Activated T-cell treated with anti-CD3 and anti-CD28 coated beads, Interleukin-2, amount 50 U/mL, for 1 hour (primary cell): ENCODE measurements at regions not wholly inside any gene's neighbourhood (a gene's known extent, or its start where the extent isn't known, plus 50 kb on each side); places are given as distances from the start of the nearest gene placed in this dataset.
"Not testable (repeated sequence)": the region's sequence is repeated elsewhere in the genome, so short reads cannot be mapped to it uniquely, and the experiment has no call there.

Experiments
- DNase-seq: peaks from one replicate; pipeline ENCODE4 v3.0.0-alpha.2; 2020

DNA sequence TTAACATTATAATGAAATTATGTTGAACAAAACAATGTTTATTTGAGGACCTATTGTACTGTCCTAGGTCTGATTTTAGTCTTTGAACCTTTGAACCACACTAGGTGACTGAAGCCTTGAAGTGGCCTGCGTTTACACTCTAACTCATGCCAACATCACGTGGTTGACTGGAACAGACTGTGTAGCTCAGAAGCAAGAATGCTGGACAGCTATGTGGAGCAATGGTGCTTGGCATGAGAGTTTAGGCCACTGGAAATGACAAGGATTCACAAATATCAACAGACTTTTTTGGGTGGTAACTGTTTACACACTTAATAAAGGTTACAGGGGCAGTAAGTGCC, 391.5 kb downstream of the RAP2B start:
- no peak for DNase-seq

DNA sequence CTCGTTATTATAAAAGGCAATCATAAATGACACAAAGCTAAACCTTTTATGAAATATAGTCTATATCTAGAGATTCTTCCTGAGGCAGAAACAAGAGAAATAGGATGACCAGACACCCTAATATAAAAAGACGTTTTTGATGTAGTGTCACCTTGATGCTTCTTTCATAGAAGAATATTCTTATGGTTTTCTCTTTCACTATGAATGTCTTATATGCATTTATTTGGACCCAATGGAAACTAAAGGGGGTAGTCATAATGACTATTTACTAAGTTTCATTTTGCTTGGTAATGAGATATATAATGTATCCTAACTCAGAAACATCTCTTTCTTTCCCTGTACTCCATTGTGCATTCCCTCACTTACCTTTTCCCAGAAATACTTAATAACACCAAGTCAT, 393.9 kb downstream of the RAP2B start:
- no peak for DNase-seq

DNA sequence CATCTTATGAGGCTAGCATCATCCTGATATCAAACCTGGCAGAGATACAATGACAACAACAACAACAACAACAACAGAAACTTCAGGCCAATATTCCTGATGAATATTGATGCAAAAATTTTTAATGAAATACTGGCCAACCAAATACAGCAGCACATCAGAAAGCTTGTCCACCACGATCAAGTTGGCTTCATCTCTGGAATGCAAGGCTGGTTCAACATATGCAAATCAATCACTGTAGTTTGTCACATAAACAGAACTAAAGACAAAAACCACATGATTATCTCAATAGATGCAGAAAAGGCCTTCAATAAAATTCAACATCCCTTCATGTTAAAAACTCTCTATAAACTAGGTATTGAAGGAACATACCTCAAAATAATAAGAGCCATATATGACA, 397.3 kb downstream of the RAP2B start:
- DNase-seq = not testable (repeated sequence)

DNA sequence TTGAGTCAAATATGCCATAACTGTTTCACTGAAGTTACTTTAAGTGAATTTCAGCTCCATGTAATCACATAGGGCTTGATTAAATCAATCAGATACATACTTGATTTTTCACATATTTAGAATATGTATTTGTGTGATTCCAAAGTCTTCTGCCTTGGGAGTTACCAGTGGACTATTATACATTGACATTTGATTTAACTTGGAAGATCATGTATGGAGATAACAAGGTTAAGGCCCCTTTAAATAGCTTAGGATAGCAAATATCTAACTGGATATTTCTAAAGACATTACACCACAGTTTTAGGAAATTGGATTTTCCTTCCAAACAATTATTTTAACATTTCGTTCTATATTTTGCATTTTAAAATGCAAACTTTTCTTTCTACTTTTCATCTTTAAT, 405.0 kb downstream of the RAP2B start:
- DNase-seq = no peak

DNA sequence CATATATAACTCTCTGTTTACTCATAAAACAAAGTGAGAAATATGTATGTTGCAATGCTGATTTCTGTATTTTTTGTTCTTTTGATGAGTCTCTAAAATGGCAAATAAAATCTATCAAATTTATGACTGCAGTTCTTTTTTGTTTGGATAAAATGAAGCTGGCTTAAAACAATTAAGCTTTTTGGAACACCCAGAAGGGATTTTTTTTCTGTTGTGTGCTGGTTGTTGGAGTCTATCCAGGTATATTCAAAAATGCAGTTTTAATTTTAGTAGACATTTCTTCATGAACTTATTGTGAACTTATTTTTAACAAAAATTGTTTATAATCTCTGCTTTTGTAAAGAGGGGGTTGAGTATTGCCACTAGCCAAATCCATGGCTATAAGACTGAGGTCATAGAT, 405.5 kb downstream of the RAP2B start:
- DNase-seq = no peak

DNA sequence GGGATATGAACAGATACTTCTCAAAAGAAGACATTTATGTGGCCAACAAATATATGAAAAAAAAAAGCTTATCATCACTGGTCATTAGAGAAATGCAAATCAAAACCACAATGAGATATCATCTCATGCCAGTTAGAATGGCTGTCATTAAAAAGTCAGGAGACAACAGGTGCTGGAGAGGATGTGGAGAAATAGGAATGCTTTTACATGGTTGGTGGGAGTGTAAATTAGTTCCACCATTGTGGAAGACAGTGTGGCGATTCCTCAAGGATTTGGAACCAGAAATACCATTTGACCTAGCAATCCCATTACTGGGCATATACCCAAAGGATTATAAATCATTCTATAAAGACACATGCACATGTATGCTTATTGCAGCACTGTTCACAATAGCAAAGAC, 408.5 kb downstream of the RAP2B start:
- not testable (repeated sequence) for DNase-seq

DNA sequence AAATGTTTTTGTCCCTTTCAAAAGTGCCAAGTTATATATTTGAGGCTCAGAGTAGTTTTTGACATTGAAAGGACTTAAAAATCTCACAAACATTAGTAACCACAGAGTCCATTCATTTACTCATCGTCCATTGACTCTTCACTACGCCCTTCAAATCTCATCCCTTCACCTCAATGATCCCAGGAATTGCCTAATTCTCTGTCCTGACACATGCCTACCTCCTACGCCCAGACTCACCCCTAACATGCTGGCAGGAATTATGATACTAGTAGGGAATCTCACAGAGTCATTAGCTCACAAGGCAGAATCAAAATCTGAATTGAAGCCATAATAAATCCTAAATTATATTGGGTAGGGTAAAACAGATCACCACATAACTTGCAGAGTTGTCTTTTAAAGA, 410.1 kb downstream of the RAP2B start:
- DNase-seq = no peak

DNA sequence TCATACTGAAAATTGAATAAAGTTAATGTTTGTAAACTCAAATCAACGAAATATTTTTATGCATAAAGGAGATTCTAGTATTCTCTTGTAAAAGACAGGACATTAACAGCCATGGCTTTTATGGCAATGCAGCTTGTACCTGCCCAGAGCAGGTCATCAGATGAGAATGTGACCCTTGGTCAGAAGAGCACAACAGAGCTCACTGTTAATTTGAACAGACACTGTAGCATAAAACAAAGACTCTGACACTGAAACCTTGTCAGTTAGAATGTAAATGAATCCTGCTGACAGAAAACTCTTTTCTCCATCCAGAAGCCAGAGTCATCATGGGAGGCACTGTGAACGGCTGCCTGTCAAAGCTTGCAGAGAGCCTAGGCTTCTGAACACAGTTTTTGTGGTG, 410.6 kb downstream of the RAP2B start:
- no peak for DNase-seq

DNA sequence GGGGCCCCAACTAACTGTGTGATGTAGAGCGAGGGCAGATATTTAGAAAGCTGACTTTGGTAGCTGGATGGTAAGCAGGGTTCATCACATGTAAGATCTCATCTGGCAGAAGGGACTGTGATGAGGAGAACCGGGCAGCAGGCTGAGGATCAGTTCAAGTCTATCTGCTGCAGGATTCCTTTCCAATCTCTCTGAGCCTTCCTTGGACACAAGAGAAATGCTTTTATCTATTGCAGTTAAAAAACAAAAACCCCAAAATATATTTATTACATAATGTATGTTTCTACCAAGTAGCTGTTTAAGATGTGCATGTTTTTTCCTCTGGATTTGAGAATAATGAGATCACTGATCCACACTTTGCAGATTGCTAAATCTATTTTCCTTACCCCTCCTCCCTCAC, 411.5 kb downstream of the RAP2B start:
- DNase-seq = no peak

DNA sequence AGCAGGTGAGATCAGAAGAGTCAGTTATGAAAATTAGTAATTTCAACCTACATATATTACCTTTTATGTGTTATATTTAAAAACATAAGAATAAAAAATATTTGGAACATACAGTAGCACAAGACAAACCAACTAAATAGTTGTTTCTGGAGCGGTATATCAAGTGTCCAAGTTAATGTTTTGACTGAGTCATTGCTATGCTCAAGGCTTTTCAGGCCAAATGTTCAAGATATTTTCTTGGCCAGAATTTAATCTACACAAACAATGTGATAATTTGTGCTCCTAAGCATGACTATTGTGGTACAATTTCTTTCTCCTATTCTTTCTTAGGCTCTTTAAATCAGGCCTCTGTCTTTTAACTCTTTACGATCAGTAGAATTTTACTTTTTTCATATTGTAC, 412.4 kb downstream of the RAP2B start:
- DNase-seq = no peak

DNA sequence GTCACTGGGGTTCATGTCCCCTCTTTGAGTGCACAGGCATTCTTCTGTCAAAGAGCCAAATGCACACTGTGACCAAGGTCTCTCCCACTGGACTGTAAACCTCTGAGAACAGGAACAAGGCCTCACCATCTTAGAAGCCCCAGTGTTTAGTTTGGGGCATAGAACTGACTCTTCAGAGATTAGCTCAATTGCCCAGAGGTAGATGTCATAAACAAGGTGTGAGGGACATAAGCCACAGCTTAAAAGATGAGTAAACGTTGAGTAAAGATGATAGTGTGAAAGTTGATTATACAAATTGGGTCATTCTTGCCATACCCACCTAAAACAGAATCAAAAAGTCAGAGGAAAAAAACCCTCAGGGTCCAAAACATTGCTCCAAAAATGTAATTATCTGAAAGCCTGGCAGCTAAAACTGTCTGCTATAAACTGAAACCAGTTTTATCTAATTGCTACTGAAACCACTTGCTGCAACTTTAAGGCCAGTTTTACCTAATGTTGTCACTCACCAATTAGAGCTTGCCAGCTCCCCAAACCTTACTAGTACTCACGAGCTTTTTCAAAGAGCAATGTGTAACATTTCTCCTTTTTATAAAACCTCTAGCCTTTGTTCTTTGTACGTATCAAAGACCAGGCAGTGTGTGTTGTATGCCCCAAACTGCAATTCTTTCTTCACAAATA, 415.2 kb downstream of the RAP2B start:
- DNase-seq = no peak

DNA sequence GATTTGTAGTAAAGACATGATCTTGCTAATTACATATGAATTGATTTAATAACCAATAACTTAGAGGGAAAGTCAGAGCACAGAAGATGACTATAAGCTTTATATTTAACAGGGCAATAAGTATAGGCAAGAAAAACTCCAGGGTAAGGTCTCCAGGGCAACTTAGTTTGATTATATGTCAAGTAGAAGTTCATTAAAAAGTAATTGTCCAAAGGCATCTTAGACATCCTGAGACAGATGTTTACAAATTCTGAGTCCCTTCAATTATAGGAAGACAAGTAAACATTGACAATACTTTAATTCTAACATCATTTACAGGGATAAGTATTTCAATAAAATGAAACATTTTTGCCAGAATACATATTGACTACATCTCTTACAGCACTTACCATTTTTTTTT, 416.0 kb downstream of the RAP2B start:
- DNase-seq = no peak

DNA sequence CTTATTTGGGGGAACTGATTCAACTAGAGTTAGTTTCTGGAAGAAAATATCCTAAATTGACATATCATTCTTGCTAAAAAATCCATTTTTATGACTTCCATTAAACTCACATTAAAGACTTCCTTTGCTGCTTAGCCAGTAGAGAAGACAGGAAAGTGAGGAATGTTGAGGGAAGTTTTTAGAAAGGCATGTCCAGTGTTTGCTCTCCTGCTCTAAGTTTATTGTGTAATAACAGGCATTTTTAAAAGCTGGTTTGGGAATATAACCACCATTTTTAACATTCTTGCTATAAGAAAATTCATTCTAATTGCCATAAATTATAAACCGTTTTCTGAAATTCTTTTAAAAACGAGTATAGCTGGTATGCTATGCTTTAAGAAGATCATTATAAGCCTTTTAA, 428.0 kb downstream of the RAP2B start:
- DNase-seq = no peak

DNA sequence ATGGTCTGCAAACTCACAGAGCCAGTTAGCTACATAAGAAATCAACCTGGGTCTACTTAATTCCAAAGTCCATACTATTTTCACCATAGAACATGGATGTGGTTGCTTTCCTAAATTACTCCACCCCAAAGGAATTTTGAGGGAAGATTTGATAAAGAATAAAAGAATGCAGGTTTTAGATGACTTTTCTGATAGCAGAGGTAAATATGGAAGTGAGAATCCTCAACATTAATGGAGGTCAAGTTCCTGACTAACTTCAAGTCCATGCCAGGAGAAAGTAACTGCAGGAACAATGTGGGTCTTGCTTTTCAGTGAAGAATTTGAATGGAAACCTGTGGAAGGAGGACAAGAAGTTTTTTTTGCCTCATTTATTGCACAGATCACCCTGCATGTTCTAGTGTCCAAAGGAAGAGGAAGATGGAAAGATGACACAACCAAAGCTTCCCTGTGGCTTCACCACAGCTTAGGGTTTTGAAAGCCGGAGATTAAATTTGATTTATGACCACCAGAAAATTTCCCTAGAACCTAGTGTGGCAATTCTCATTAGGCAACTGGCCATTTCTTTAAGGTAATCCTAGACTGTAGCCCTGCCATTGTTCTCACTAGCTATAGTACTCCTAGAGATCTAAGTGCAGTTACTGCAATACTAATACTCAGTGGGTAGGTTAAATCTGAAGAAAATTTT, 429.7 kb downstream of the RAP2B start:
- no peak for DNase-seq

DNA sequence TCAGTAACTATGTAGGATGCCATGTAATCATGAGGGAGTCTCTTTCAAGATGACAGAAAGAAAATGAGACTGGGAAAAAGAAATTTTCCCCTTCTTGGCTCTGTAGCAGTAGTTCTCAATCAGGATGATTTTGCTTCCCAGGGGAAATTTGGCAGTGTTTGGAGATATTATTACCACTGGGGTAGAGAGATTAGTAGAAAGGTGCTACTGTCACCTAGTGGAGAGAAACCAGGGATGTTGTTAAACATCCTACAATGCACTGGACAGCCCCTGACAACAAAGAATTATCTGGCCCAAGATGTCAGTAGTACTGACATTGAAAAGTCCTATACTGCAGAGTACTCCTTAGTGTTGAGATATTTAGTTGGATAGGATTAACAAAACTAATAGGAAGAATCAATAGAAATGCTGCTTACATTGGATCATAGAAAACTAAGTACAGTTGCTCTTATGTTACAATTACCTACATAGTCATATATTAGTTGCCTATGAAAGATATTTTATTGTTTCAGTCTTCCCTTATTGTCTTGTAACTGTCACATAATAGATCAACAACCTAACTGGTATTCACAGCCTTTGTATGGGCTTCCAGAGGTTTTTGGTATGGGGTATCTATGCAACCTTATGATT, 433.3 kb downstream of the RAP2B start:
- no peak for DNase-seq

DNA sequence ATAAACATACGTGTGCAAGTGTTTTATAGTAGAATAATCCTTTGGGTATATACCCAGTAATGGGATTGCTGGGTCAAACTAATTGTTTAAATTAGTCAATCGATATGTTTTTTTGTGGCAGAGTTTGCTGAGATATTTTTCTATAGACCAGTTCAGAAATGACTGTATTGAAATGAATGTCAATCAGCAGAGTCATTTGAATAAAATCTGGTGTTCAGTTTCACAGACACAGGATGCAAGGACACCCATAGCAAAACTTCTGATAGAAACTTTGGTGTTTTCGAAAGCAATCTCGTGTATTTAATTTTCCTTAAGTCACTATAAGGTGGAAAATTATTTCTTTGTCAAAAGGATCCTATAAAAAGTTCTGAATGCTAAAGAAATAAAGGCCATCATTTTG, 434.4 kb downstream of the RAP2B start:
- DNase-seq = no peak

DNA sequence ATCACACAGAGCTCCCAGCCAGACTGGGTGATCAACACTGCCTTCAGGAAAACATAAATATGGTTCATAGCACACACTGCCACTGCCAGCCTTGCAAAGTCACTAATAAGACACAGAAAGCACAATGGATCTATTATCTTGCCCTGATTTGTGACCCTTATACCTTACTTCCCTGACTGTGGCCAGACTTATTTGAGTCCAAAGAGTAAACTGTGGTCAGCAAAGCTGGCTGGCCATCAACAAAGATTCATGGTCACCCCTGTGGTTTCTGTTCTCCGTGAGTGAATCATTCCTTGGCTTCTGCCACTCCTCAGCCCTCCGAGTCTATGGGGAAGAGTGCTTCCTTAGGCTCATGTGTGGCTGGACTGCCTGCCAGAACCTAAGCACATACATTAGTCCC, 437.7 kb downstream of the RAP2B start:
- no peak for DNase-seq

DNA sequence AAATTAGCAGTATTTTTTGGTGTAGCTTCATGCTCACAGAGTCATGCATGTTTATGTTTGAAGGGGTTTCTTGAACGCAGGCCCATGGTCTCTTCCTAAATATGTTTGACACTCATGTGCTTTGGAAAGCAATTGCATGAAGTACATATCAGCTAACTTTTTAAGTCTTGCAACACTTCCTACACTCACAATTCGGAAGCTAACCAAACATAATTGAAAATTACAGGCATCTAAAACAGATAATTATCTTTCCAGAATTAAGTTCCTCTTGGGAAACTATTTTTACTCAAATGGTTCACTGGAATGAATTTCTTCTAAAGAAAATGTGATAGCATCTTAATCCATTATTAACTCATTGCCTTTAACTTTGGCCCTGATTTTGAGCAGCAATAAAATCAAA, 438.9 kb downstream of the RAP2B start:
- DNase-seq = no peak

DNA sequence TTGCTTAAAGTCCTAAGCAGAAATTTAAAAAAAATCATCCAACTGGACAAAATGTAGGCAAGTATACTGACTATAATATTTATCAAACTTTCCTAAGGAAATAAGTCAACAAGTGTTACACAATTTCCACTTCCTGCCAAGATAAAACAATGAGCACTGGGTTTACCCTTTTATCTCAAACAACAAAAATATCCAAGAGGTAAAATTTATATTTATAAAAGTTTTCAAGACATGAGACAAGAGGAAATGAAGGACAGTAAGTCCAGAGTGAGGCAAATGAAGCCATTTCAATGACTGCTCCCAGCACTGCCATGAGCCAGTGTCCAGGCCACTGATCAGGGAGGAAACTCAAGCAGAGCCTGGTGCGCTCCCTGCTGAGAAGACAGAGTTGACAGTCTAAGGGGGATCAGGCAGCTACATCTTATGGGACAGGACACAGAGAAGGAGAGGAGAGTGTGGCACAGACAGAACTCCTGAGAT, 439.4 kb downstream of the RAP2B start:
- DNase-seq = no peak

DNA sequence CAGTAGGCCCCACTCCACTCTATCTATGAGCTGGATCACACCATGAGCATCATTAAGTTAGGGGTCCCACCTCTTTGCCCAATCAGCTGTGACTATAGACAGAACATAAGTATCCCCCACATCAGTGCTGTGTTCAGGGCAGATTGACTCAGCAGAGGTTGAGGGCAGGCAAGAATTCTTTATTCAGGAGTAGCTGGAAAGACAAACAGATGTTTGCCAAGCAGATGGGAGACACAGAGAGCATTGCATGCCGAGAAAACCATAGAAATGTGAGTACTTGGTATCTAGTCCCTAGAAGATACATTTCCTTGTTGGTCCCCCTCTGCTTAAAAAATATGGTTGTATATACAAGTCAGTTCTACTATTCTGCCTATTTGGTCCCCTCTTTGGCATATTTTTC, 440.8 kb downstream of the RAP2B start:
- no peak for DNase-seq

DNA sequence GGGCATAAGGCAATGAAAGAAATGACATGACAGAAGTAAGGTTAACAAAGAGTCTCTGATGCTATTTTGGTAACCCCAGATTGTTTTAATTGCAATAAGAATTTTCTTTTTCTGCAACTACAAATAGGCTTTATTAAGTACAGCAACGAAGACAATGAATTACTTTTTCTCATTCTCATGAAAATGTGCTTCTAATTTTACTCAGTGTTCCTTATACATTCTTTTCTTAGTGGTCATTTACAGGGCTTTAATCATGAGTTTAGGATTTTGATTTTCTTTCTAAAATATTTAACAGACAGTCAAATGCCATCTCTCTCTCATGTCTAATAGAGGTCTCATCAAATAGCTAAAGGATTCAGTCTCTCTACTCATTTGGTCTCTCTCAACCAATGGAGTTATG, 452.1 kb downstream of the RAP2B start:
- DNase-seq = no peak

DNA sequence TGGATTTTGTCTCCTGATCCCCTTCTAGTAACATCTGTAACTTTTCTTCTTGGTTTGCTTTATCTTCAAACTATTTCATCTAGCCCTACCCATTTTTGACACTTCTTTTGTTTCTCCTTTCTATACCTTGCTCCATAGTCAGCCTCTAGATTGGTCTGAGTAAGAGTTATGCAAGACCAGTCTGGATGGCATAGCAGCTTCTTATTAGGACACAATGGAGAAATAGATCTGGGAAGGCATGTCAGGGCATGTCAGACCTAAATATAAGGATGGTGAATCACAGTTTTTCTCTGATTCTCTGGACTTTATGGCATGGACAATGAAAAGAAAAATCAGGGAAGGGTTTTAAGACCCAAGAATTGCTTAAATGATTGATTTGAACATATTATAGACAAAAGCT, 452.5 kb downstream of the RAP2B start:
- no peak for DNase-seq

DNA sequence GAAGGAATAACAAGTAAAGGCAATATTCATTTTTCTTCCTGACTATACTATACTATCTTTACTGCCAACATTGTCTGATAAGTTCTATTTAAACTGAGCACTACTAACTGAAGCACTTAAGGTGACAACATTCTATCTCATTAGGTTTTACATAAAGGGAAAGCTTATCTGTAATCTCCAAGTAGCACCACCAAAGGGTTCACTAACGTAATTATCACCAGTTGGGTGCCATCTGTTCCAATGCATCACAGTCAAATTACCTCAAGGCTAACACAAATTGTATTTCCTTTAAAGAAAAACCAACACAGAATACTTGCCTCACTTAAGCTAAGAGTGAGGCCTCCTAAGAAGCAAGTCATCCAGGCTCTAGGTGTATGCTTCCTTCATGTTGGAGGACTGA, 453.8 kb downstream of the RAP2B start:
- DNase-seq = no peak

DNA sequence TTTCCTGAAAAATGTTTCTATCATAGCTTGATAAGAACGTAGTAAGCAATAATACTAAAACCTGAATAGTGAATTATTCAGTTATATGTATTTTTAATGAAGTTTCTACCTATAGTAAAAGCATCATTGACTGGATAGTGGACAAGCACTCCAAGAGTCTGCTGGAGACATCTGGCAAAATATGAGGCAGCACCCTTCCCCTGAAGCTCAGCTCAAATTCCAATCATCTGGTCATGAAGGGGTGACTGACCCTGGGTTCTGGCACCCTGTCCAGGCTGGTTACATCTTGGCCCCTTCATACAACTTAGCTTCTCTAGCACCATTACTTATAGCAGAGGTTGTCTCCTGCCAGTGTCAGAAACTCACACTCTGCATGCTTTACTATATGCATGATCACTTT, 455.4 kb downstream of the RAP2B start:
- DNase-seq = no peak

DNA sequence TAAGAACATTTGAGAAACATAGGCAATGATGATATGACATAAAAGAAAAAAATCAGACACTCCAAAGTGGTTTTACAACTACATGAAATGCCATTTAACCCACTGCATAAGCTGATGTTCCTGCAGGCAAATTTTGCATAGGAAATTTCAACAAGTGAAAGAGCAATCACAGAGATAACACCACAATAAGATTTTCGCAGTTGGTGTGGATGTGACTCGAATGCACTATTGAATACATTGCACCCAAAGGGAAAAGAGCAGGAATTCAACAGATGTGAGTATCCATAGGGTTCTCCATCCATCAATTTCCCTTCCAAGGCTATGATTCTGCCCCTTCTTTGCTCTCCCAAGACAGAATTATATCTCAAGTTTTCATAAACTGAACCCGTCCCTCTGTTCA, 456.1 kb downstream of the RAP2B start:
- DNase-seq = no peak
